Panc1 (cell line): ENCODE measurements at regions not wholly inside any gene's neighbourhood (a gene's known extent, or its start where the extent isn't known, plus 50 kb on each side); places are given as distances from the start of the nearest gene placed in this dataset.

ENCODE experiments used
- ATAC-seq: fragments of 200-7000 bp; cut with Tn5 transposase; 2 replicates; pipeline ENCODE4 v1.9.1; 2020; ENCODE audit warnings: mild to moderate bottlenecking, moderate library complexity
- BruUV-seq: library from RNA; stranded (reverse); fragments of 400-500 nt; replicated peaks from 2 replicates; lab custom pipeline; 2021; lab: Mats Ljungman, UMichigan
- CTCF ChIA-PET: fragments of 300-600 bp; sonication (Branson Sonifier 250); formaldehyde crosslinking; loops from one replicate; lab custom pipeline; 2022; ENCODE audit warnings: antibody characterized with exemption; lab: Charles Lee
- POLR2A ChIA-PET: fragments of 300-600 bp; sonication (Branson Sonifier 250); formaldehyde crosslinking; loops from one replicate; lab custom pipeline; 2022; ENCODE audit warnings: antibody characterized with exemption; lab: Charles Lee
- DNase-seq: peaks from one replicate; pipeline ENCODE4 v3.0.0-alpha.2; 2010; ENCODE audit warnings: low read depth, low spot score
- H3K27ac ChIP-seq: 2 replicates; pipeline ENCODE4 v1.5.1; 2011; ENCODE audit warnings: mild to moderate bottlenecking, low read length, inconsistent platforms
- H3K27me3 ChIP-seq: fragments of 200-500 bp; sonication (Bioruptor generic); 2 replicates; pipeline ENCODE4 v1.6.0; 2014; ENCODE audit warnings: low read length, inconsistent platforms; ENCODE audit not compliant: control insufficient read depth, insufficient read depth
- H3K36me3 ChIP-seq: fragments of 200-500 bp; sonication (Bioruptor generic); 2 replicates; pipeline ENCODE4 v1.5.1; 2014; ENCODE audit warnings: inconsistent platforms, mild to moderate bottlenecking, low read length, moderate library complexity; ENCODE audit not compliant: control insufficient read depth, insufficient read depth
- H3K4me1 ChIP-seq: 2 replicates; pipeline ENCODE4 v1.5.1; 2011; ENCODE audit warnings: inconsistent platforms, mild to moderate bottlenecking, low read length, moderate library complexity; ENCODE audit not compliant: control insufficient read depth, insufficient read depth
- H3K4me3 ChIP-seq, 2 experiments: 2 replicates each; pipeline ENCODE4 v1.5.1; 2011 to 2012; ENCODE audit warnings: low read depth in 2 of 2, low read length in 2 of 2, mild to moderate bottlenecking in 2 of 2, inconsistent platforms in 1 of 2, moderate library complexity in 1 of 2
- H3K9me3 ChIP-seq: fragments of 200-500 bp; sonication (Bioruptor generic); 2 replicates; pipeline ENCODE4 v1.5.1; 2014; ENCODE audit warnings: low read depth, mild to moderate bottlenecking, inconsistent platforms, low read length, moderate library complexity; ENCODE audit not compliant: control insufficient read depth, insufficient read depth
- POLR2AphosphoS5 ChIP-seq: IDR thresholded peaks from 2 replicates; pipeline ENCODE4 v1.6.1; 2012; ENCODE audit warnings: mild to moderate bottlenecking, low read depth, low read length, moderate library complexity
- TCF7L2 ChIP-seq: IDR thresholded peaks from 2 replicates; pipeline ENCODE4 v1.6.1; 2011; ENCODE audit warnings: mild to moderate bottlenecking, low read depth, low read length, inconsistent platforms
- in situ Hi-C: cut with HindIII; loops from 2 replicates; pipeline ENCODE4 v1.10.0; 2016; ENCODE audit warnings: low sequenced_read_pairs, low pct_unique_long_range_greater_than_20kb
- intact Hi-C: fragments of 100-400 bp; cut with micrococcal nuclease; formaldehyde crosslinking; loops from one replicate; pipeline ENCODE4 v1.10.0; 2022; ENCODE audit not compliant: unreplicated experiment
- TF ChIP-seq, protein P1 (sequence below): fragments of 450-650 bp; IDR thresholded peaks from 2 replicates; pipeline ENCODE4 v1.5.1; 2017; ENCODE audit warnings: mild to moderate bottlenecking
- TF ChIP-seq, protein P2 (sequence below), 2 experiments: IDR thresholded peaks; 2 replicates each; pipeline ENCODE4 v1.6.1; 2011 to 2012; ENCODE audit warnings: low read depth in 2 of 2, control low read depth in 1 of 2, low read length in 1 of 2, mild to moderate bottlenecking in 1 of 2, moderate library complexity in 1 of 2; ENCODE audit not compliant: insufficient read depth in 1 of 2

DNA sequence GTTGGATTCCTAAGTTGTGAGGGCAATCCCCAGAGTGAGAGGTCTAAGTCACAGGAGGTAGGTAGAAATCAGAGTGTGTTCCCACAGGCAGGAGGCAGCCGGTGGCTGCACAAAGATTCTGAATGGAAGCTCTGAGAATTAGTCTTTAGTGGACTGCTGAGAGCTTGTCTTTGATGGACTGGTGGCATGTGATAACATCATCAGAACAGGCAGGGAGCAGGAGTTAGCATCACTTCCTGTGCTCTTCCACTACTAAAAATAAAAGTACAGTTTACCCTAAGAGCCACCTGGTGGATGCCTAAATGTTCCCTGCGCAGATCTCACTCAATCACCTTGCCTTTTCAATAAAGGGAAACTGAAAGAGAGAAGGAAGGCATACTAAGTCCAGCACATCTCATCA lies 294.6 kb upstream of the POU3F2 start:
- DNase-seq (no peak), ATAC-seq (no peak)
- TF ChIP-seq, protein P1, sequence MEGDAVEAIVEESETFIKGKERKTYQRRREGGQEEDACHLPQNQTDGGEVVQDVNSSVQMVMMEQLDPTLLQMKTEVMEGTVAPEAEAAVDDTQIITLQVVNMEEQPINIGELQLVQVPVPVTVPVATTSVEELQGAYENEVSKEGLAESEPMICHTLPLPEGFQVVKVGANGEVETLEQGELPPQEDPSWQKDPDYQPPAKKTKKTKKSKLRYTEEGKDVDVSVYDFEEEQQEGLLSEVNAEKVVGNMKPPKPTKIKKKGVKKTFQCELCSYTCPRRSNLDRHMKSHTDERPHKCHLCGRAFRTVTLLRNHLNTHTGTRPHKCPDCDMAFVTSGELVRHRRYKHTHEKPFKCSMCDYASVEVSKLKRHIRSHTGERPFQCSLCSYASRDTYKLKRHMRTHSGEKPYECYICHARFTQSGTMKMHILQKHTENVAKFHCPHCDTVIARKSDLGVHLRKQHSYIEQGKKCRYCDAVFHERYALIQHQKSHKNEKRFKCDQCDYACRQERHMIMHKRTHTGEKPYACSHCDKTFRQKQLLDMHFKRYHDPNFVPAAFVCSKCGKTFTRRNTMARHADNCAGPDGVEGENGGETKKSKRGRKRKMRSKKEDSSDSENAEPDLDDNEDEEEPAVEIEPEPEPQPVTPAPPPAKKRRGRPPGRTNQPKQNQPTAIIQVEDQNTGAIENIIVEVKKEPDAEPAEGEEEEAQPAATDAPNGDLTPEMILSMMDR = peak; percentile 18
- TF ChIP-seq, protein P2, sequence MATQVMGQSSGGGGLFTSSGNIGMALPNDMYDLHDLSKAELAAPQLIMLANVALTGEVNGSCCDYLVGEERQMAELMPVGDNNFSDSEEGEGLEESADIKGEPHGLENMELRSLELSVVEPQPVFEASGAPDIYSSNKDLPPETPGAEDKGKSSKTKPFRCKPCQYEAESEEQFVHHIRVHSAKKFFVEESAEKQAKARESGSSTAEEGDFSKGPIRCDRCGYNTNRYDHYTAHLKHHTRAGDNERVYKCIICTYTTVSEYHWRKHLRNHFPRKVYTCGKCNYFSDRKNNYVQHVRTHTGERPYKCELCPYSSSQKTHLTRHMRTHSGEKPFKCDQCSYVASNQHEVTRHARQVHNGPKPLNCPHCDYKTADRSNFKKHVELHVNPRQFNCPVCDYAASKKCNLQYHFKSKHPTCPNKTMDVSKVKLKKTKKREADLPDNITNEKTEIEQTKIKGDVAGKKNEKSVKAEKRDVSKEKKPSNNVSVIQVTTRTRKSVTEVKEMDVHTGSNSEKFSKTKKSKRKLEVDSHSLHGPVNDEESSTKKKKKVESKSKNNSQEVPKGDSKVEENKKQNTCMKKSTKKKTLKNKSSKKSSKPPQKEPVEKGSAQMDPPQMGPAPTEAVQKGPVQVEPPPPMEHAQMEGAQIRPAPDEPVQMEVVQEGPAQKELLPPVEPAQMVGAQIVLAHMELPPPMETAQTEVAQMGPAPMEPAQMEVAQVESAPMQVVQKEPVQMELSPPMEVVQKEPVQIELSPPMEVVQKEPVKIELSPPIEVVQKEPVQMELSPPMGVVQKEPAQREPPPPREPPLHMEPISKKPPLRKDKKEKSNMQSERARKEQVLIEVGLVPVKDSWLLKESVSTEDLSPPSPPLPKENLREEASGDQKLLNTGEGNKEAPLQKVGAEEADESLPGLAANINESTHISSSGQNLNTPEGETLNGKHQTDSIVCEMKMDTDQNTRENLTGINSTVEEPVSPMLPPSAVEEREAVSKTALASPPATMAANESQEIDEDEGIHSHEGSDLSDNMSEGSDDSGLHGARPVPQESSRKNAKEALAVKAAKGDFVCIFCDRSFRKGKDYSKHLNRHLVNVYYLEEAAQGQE (IDR thresholded peaks at IDR 0.05; ENCODE audit: insufficient read depth in 1 of 2, low read depth in 2 of 2, low read length in 1 of 2) = no peak
- no peak overlapping the region for H3K27ac ChIP-seq
- in situ Hi-C loops = no loop called here
- no peak overlapping the region for H3K4me3 ChIP-seq
- no TSS peak for BruUV-seq
- no peaks in the 10 kb centered on the region for H3K9me3 ChIP-seq
- ChIA-PET CTCF (no interaction called here), POLR2A (no interaction called here)
- H3K36me3 ChIP-seq = no peaks in the 10 kb centered on the region
- H3K27me3 ChIP-seq = no peaks in the 10 kb centered on the region
- intact Hi-C loops = no loop called here
- H3K4me1 ChIP-seq = no peaks in the 10 kb centered on the region

DNA sequence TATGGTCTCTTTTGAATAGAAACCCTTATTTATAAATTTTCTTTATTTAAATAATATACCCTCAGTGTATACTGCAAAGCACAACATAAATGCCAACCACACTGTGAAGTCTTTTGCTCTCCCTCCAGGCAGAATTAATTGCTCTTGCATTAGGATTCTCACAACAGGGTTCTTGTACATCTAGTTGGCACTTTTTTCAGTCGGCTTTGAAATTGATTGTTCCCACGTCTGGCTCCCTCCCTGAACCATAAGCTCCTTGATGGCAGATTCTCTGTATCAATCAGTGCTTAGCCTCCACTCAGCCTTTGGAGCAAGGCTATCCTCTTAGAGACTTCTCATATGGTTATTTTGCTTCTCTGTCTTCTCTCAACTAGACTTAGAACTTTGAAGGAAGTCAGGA lies 288.0 kb upstream of the POU3F2 start:
- BruUV-seq = no TSS peak
- intact Hi-C loops = no loop called here
- H3K27ac ChIP-seq = no peak overlapping the region

DNA sequence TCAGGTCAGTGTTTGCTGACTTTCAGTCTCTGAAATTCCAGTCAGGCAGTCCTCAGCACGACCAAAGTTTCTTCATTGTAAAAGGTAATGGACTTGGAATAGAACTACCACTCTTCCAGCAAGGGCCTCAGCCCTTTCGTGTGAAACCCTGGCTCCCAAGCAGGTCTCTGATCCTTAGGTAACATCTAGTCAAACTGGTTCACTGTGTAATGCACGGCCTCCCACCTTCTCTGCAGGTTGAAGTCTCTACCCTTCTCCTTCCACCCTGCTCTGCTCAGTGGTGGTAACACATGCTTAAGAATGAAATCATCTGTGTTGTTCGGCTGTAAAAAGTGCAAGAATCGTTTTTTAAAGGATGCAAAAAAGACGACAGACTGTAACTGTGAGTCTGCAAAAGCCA lies 287.2 kb upstream of the POU3F2 start:
- Histone ChIP-seq H3K4me3 (no peak overlapping the region), H3K4me1 (no peaks in the 10 kb centered on the region), H3K27ac (no peak overlapping the region), H3K9me3 (no peaks in the 10 kb centered on the region), H3K36me3 (no peaks in the 10 kb centered on the region), H3K27me3 (no peaks in the 10 kb centered on the region)
- ChIA-PET POLR2A (no interaction called here), CTCF (no interaction called here)
- DNase-seq (no peak), ATAC-seq (no peak)
- in situ Hi-C loops = no loop called here
- intact Hi-C loops = no loop called here
- BruUV-seq = no TSS peak
- TF ChIP-seq TCF7L2 = no peak

More for the DNA sequence above, 288.0 kb upstream of the POU3F2 start:
- ChIA-PET POLR2A (no interaction called here), CTCF (no interaction called here)
- H3K36me3 ChIP-seq = no peaks in the 10 kb centered on the region
- TF ChIP-seq TCF7L2 (no peak), POLR2AphosphoS5 (no peak)
- TF ChIP-seq, protein P1 = no peak
- H3K4me1 ChIP-seq = no peaks in the 10 kb centered on the region
- DNase-seq (no peak), ATAC-seq (no peak)
- no peak overlapping the region for H3K4me3 ChIP-seq
- H3K9me3 ChIP-seq = no peaks in the 10 kb centered on the region
- in situ Hi-C loops = no loop called here
- no peaks in the 10 kb centered on the region for H3K27me3 ChIP-seq
